GM19468 (cell line): ENCODE measurements at regions not wholly inside any gene's neighbourhood (a gene's known extent, or its start where the extent isn't known, plus 50 kb on each side); places are given as distances from the start of the nearest gene placed in this dataset.

Experiments
- ATAC-seq: cut with Tn5 transposase; IDR thresholded peaks from one replicate; pipeline ENCODE4 v1.9.1; 2021; ENCODE audit warnings: mild to moderate bottlenecking, moderate library complexity, moderate number of reproducible peaks; ENCODE audit not compliant: unreplicated experiment; ENCODE audit errors: extremely low read depth

DNA sequence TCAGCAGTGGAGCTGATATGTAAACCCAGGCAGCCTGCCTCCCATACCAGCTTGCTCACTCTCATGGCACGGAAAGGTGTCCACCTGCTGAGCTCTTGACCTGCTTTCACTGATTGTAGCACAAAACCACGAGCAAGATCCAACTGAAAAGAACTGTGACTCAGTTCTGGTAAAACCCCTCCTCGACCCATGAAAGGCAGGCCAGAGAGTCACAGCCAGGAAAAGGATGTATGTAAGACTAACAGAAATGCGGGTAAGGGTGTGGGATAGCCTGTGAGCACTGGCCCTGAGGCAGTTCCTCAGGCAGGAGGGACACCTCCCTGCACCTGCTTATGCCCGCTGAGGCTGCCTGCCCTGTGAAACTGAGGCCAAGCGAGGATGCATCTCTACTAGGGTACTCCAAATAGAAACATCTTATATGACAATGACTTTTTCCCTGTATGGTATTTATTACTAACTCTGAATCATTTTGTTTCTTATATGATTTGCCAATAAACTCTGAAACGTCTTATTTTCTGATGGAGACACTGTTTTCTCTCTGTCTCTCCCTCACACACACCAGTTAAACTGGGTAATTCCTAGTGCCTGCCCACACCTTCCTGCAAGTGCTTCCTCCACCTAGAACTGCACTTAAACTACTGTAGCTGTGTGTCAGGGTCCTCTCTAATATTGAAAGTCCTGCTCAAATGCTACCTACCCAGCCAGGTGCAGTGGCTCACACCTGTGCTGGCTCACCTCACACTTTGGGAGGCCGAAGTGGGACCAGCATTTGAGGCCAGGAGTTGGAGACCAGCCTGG lies 73.3 kb upstream of the GHITM start:
- no peak for ATAC-seq

DNA sequence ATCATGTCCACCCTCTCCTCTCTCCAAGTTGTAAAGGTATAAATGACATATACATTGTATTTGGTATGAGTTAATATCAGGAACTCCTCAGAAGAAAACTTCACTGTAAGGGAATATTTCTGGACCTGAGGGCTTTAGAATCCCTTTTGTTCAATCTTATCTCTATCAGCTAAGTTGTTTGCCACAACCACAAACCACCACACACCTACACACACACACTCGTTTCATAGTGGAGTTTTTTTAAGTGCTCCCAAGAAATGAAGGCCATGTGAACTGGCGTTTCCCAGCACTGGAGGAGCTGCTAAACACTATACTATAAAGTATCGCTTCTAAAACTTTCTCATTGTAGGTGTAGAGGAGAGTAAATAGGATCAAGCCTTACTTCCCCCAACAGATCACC lies 64.8 kb upstream of the GHITM start:
- no peak for ATAC-seq

DNA sequence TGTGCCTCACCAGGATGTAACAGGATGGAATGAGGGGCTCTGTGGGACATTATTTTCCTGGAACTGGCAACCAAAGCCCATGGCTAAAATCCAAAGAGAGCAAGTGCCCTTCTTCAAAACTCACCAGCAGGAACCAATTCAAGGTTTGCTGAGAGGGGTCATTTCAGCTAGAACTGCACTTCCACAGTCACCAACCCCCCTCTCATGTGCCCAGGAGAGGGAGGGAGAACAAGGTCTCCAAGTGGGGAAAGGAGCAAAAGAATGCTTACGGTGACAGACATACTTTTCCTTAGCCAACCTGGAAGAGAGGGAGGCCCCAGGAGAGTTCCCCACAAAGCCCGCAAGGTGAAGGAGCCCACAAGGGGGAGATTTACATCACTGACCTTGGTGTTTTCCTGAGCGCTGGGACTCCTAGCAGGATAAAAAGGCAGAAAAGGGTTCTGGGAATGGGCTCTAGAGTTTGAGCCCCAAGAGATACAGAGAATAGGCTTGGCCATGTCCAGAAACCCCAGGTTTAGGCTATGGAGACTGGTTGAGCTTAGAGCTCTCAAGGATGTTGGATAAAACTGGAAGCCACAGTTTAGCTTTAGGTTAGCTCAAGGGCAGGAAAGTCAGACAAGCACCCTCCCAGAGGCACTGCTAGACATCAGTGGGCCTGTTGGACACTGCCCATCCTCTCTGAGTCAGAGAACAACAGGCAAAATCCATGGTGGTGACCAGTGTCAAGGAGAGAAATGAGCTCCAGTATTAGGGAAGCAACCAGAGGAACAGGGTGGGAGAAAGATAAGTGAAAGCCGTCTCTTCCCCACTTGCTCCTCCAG lies 63.9 kb upstream of the GHITM start:
- no peak for ATAC-seq

DNA sequence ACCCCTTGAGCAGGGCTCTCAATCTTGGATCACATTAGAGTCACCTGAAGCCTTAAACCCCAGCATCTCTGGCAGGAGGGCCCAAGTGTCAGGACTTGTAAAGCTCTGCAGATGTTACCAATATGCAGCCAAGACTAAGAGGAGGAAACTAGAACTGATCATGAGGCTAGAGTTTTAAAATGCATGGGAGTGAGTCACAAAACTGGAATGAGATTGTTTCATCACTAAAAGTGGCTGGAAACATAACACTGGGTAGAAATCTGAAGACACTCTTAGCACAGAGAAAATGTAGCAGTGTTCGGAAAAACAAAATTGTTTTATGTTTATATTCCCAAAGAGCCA lies 63.3 kb upstream of the GHITM start:
- no peak for ATAC-seq

DNA sequence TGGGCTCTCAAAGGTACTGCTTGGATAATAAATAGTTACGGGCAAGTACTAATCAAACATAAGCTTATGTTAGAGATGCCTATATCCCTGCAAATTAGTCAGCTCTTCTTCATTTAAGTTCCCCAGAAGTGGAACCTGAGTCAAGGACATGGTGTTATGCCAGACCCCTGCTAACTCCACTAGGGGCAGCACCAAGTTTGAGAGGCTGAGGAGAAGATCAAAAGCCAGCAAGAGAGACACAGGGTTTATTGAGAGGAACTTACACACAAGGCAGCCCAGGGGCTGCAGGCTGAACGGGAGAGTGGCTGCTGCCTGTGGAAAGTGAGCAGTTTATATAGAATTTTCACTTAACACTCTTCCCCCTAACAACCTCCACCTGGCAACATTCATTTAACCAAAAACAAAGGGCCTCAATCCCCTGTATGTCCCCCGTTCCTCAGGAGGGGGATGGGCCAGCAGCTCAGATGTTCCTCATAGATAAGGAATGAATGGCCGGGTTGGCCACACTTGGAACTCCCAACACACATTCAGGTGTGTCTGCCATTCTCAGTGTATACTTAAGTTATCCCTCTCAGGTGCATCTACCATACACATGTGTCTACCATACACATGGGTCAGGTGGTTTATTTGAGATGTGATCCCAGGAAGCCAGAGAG lies 62.6 kb upstream of the GHITM start:
- no peak for ATAC-seq

DNA sequence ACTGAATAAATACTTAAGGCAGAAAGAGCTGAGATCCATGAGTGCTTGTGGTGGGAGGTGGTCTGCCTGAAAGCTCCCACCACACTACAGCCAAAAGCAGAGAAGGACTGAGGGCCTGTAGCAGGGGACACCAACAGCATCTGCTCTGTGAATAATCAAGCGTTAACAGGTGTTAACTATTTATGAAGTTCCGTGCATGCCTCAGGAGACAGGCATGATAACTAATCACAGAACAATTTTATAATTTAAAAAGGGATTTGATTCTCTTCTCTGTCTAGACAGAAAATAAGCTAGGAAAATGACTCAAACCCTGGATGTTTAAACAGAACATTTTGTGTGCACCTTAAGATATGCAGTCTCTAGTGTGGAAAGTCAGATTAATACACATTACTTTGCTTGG lies 61.5 kb upstream of the GHITM start:
- ATAC-seq, result no peak

DNA sequence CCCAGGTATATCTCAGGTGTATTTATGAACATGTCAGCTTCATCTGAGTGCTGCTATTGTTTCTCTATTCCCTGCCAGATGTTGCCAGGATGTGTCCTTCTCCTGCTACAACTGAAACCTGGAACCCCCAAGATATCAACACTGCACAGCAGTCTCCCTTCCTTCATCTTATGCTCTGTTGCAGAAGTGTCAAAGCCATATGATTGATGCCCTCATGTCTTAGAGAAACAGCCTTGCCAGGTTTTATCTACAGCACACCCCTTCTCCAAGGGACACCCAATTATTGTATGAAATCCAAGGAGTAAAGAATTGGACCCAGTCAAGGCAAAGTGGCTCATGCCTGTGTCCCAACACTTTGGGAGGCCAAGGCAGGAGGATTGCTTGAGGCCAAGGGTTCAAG lies 60.5 kb upstream of the GHITM start:
- ATAC-seq, result no peak

DNA sequence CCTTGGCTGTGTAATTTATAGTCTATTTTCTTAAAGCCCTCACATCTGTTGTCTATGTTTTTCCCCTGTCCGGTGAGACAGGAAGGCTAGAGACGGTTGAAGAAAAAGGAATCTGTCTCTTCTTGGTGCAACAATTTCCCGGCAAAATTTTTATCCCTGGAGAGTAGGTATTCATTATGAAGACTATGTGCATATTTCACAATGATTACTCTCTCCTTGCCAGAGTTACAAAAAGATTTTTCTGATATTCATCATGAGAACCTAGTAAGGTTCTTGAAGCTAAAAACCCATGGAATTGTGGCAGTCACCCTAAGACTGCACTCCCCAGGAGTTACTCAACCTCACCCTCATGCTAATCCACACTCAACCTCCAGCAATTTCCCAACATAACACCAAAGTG lies 55.0 kb upstream of the GHITM start:
- no peak for ATAC-seq

DNA sequence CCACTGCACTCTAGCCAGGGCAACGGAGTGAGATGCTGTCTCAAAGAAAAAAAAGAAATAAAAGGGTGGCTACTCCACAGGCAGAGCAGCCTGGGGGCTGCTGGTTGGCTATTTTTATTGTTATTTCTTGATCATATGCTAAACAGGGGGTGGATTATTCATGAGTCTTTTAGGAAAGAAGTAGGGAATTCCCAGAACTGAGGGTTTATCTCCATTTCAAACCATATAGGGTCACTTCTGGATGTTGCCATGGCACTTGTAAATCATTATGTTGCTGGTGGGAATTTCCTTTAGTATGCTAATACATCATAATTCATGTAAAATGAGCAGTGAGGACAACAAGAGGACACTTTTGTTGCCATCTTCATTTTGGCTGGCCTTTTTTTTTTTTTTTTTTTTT lies 52.1 kb upstream of the GHITM start:
- ATAC-seq, result no peak

DNA sequence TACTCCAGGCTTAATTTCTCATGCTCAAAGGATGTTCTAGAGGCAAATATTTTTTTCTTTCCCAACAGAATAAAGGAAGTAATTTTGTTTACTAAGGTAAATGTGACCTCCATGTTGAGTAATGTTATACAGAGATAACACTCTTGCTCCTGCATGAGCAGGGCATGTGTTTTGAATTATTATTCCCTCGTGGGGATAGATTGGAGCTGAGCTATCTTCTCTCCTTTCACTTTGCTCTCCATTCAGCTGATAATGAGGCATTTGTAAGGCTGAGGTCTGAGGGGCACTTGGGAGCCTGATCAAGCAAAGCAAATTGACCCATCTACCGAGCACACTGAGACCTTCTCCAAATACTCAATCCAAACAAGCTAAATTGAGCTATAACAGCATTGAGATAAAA lies 50.7 kb upstream of the GHITM start:
- no peak for ATAC-seq

DNA sequence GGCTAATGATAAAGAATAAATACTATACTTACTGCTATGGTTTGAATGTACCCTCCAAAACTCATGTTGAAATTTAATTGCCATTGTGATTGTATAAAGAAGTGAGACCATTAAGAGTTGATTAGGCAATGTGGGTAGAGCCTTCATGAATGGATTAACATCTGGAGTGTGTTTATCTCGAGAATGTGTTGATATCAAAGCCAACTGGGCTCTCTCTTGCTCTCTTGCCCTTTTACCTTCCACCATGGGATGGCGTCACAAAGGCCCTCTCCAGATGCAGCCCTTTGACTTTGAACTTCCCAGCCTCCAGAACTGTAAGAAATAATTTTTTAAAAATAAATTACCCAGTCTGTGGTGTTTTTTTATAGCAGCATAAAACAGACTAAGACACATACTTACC lies 50.1 kb upstream of the GHITM start:
- no peak for ATAC-seq
